Prostate gland (tissue), 2 donors: ENCODE measurements at regions not wholly inside any gene's neighbourhood (a gene's known extent, or its start where the extent isn't known, plus 50 kb on each side); places are given as distances from the start of the nearest gene placed in this dataset.

ENCODE experiments used
- POLR2A ChIP-seq: fragments of 450-650 bp; IDR thresholded peaks from one replicate; pipeline ENCODE4 v1.6.1; 2016; ENCODE audit warnings: antibody characterized with exemption, mild to moderate bottlenecking
- TF ChIP-seq, protein P1 (sequence below), 4 experiments: fragments of 200-600 bp in 2 of 4; fragments of 450-650 bp in 2 of 4; sonication (generic) in 2 of 4; IDR thresholded peaks; 1 replicate in 3 of 4; 2 replicates in 1 of 4; pipeline ENCODE4 v1.5.1; 2016 to 2019; ENCODE audit warnings: antibody characterized with exemption in 4 of 4, mild to moderate bottlenecking in 2 of 4, moderate library complexity in 2 of 4

- TF ChIP-seq, protein P1, sequence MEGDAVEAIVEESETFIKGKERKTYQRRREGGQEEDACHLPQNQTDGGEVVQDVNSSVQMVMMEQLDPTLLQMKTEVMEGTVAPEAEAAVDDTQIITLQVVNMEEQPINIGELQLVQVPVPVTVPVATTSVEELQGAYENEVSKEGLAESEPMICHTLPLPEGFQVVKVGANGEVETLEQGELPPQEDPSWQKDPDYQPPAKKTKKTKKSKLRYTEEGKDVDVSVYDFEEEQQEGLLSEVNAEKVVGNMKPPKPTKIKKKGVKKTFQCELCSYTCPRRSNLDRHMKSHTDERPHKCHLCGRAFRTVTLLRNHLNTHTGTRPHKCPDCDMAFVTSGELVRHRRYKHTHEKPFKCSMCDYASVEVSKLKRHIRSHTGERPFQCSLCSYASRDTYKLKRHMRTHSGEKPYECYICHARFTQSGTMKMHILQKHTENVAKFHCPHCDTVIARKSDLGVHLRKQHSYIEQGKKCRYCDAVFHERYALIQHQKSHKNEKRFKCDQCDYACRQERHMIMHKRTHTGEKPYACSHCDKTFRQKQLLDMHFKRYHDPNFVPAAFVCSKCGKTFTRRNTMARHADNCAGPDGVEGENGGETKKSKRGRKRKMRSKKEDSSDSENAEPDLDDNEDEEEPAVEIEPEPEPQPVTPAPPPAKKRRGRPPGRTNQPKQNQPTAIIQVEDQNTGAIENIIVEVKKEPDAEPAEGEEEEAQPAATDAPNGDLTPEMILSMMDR (IDR thresholded peaks at IDR 0.05), result no peak
- no peak for TF ChIP-seq POLR2A
Measured at GRCh38 chr12:58583940-58584339, 336.4 kb downstream of the LRIG3 start.
